HG02763 (cell line): ENCODE measurements at regions not wholly inside any gene's neighbourhood (a gene's known extent, or its start where the extent isn't known, plus 50 kb on each side); places are given as distances from the start of the nearest gene placed in this dataset.
"Not testable (repeated sequence)": the region's sequence is repeated elsewhere in the genome, so short reads cannot be mapped to it uniquely, and the experiment has no call there.

Source experiments
- ATAC-seq: cut with Tn5 transposase; IDR thresholded peaks from one replicate; pipeline ENCODE4 v1.9.1; 2021; ENCODE audit warnings: mild to moderate bottlenecking, moderate library complexity; ENCODE audit not compliant: unreplicated experiment

GRCh38 chr2:128503399-128504245 is 185.0 kb upstream of the HS6ST1 start:
- no peak for ATAC-seq

GRCh38 chr2:128504246-128505149 is 185.8 kb upstream of the HS6ST1 start:
- ATAC-seq = peak; percentile 54

- ATAC-seq = no peak
Observed at GRCh38 chr2:128505150-128505490, 186.5 kb upstream of the HS6ST1 start.

GRCh38 chr2:128505575-128506526 is 187.2 kb upstream of the HS6ST1 start:
- no peak for ATAC-seq

GRCh38 chr2:128506534-128506933 is 187.9 kb upstream of the HS6ST1 start:
- ATAC-seq = no peak

GRCh38 chr2:128510701-128511397 is 192.2 kb upstream of the HS6ST1 start:
- no peak for ATAC-seq

- no peak for ATAC-seq
Observed at GRCh38 chr2:128511731-128512378, 193.2 kb upstream of the HS6ST1 start.

GRCh38 chr2:128512379-128513115 is 193.9 kb upstream of the HS6ST1 start:
- ATAC-seq = no peak

GRCh38 chr2:128513116-128513960 is 194.7 kb upstream of the HS6ST1 start:
- ATAC-seq = no peak

GRCh38 chr2:128513961-128514283 is 195.3 kb upstream of the HS6ST1 start:
- peak; percentile 72 for ATAC-seq

- ATAC-seq = no peak
Observed at GRCh38 chr2:128514555-128514955, 195.9 kb upstream of the HS6ST1 start.

GRCh38 chr2:128516938-128517337 is 198.3 kb upstream of the HS6ST1 start:
- no peak for ATAC-seq

GRCh38 chr2:128519028-128519427 is 200.4 kb upstream of the HS6ST1 start:
- not testable (repeated sequence) for ATAC-seq

- ATAC-seq = no peak
Observed at GRCh38 chr2:128519517-128520215, 201.0 kb upstream of the HS6ST1 start.

GRCh38 chr2:128520340-128520739 is 201.7 kb upstream of the HS6ST1 start:
- no peak for ATAC-seq

- peak; percentile 91 for ATAC-seq
Observed at GRCh38 chr2:128520791-128521190, 202.1 kb upstream of the HS6ST1 start.

- ATAC-seq = no peak
Observed at GRCh38 chr2:128521482-128521881, 202.8 kb upstream of the HS6ST1 start.

- ATAC-seq = no peak
Observed at GRCh38 chr2:128522829-128523228, 204.2 kb upstream of the HS6ST1 start.
